Activated naive CD8-positive, alpha-beta T cell treated with anti-CD3 and anti-CD28 coated beads, Interleukin-2, amount 50 U/mL, for 24 hours (primary cell): ENCODE measurements at regions not wholly inside any gene's neighbourhood (a gene's known extent, or its start where the extent isn't known, plus 50 kb on each side); places are given as distances from the start of the nearest gene placed in this dataset.

ENCODE experiments used
- ATAC-seq: fragments of 150-1000 bp; cut with Tn5 transposase; one replicate; pipeline ENCODE4 v1.10.0; 2021
- DNase-seq: peaks from one replicate; pipeline ENCODE4 v3.0.0; 2021
- H3K27ac Mint-ChIP-seq: one replicate; pipeline ENCODE4 v1.8.0; 2021; ENCODE audit warnings: mild to moderate bottlenecking, mixed read lengths
- H3K27me3 Mint-ChIP-seq: one replicate; pipeline ENCODE4 v1.8.0; 2021; ENCODE audit warnings: mixed read lengths
- H3K36me3 Mint-ChIP-seq: one replicate; pipeline ENCODE4 v1.8.0; 2021; ENCODE audit warnings: low read depth, mixed read lengths
- H3K4me1 Mint-ChIP-seq: one replicate; pipeline ENCODE4 v1.8.0; 2021; ENCODE audit warnings: mixed read lengths
- H3K4me3 Mint-ChIP-seq: one replicate; pipeline ENCODE4 v1.8.0; 2021; ENCODE audit warnings: mild to moderate bottlenecking, moderate library complexity, mixed read lengths
- H3K9me3 Mint-ChIP-seq: one replicate; pipeline ENCODE4 v1.8.0; 2021; ENCODE audit warnings: mixed read lengths

GRCh38 chrX:107502316-107502715, 52.9 kb downstream of the FRMPD3 start:
- H3K4me1 Mint-ChIP-seq, result no peaks in the 10 kb centered on the region
- H3K27me3 Mint-ChIP-seq, result peaks cover 21% of the 10 kb centered on the region
- no peaks in the 10 kb centered on the region for H3K36me3 Mint-ChIP-seq
- H3K27ac Mint-ChIP-seq, result no peak overlapping the region
- no peaks in the 10 kb centered on the region for H3K9me3 Mint-ChIP-seq
- ATAC-seq (no peak), DNase-seq (no peak)
- H3K4me3 Mint-ChIP-seq, result no peak overlapping the region

GRCh38 chrX:107504006-107504405, 54.6 kb downstream of the FRMPD3 start:
- H3K36me3 Mint-ChIP-seq, result no peaks in the 10 kb centered on the region
- ATAC-seq (no peak), DNase-seq (no peak)
- H3K4me1 Mint-ChIP-seq, result no peaks in the 10 kb centered on the region
- no peaks in the 10 kb centered on the region for H3K9me3 Mint-ChIP-seq
- no peak overlapping the region for H3K27ac Mint-ChIP-seq
- H3K27me3 Mint-ChIP-seq, result peaks cover 35% of the 10 kb centered on the region
- H3K4me3 Mint-ChIP-seq, result no peak overlapping the region

GRCh38 chrX:107505223-107505622, 55.8 kb downstream of the FRMPD3 start:
- Mint-ChIP-seq H3K4me3 (no peak overlapping the region), H3K27me3 (peaks cover 35% of the 10 kb centered on the region)
- ATAC-seq, result no peak

GRCh38 chrX:107506596-107507031, 57.2 kb downstream of the FRMPD3 start:
- peaks cover 35% of the 10 kb centered on the region for H3K27me3 Mint-ChIP-seq
- no peaks in the 10 kb centered on the region for H3K36me3 Mint-ChIP-seq
- no peaks in the 10 kb centered on the region for H3K9me3 Mint-ChIP-seq
- no peak for DNase-seq
- no peak for ATAC-seq
- no peaks in the 10 kb centered on the region for H3K4me1 Mint-ChIP-seq
- no peak overlapping the region for H3K4me3 Mint-ChIP-seq
- no peak overlapping the region for H3K27ac Mint-ChIP-seq

More at GRCh38 chrX:107505223-107505622, 55.8 kb downstream of the FRMPD3 start:
- Mint-ChIP-seq H3K27ac (no peak overlapping the region), H3K9me3 (no peaks in the 10 kb centered on the region), H3K4me1 (no peaks in the 10 kb centered on the region), H3K36me3 (no peaks in the 10 kb centered on the region)
- no peak for DNase-seq

- peak overlapping the region; percentile 40 for H3K4me3 Mint-ChIP-seq
These were observed 57.8 kb downstream of the FRMPD3 start for GRCh38 chrX:107507093-107507743.

GRCh38 chrX:107507744-107508117, 58.3 kb downstream of the FRMPD3 start:
- Mint-ChIP-seq H3K36me3 (no peaks in the 10 kb centered on the region), H3K4me1 (no peaks in the 10 kb centered on the region), H3K9me3 (no peaks in the 10 kb centered on the region), H3K4me3 (no peak overlapping the region), H3K27me3 (peaks cover 33% of the 10 kb centered on the region), H3K27ac (no peak overlapping the region)
- DNase-seq (no peak), ATAC-seq (no peak)

More at GRCh38 chrX:107507093-107507743, 57.8 kb downstream of the FRMPD3 start:
- ATAC-seq, result no peak
- H3K9me3 Mint-ChIP-seq, result no peaks in the 10 kb centered on the region
- H3K4me1 Mint-ChIP-seq, result no peaks in the 10 kb centered on the region
- peaks cover 33% of the 10 kb centered on the region for H3K27me3 Mint-ChIP-seq
- H3K36me3 Mint-ChIP-seq, result no peaks in the 10 kb centered on the region
- H3K27ac Mint-ChIP-seq, result no peak overlapping the region
- DNase-seq, result no peak

- H3K27me3 Mint-ChIP-seq, result peaks cover 29% of the 10 kb centered on the region
- no peaks in the 10 kb centered on the region for H3K9me3 Mint-ChIP-seq
- H3K4me3 Mint-ChIP-seq, result no peak overlapping the region
- no peak overlapping the region for H3K27ac Mint-ChIP-seq
- no peaks in the 10 kb centered on the region for H3K36me3 Mint-ChIP-seq
- ATAC-seq (no peak), DNase-seq (no peak)
- H3K4me1 Mint-ChIP-seq, result no peaks in the 10 kb centered on the region
These were observed 59.5 kb downstream of the FRMPD3 start for GRCh38 chrX:107508925-107509324.

- Mint-ChIP-seq H3K9me3 (no peaks in the 10 kb centered on the region), H3K36me3 (no peaks in the 10 kb centered on the region), H3K4me3 (no peak overlapping the region), H3K4me1 (no peaks in the 10 kb centered on the region), H3K27ac (no peak overlapping the region), H3K27me3 (peaks cover 14% of the 10 kb centered on the region)
- ATAC-seq (no peak), DNase-seq (no peak)
These were observed 65.5 kb downstream of the FRMPD3 start for GRCh38 chrX:107514944-107515343.

- Mint-ChIP-seq H3K4me3 (no peak overlapping the region), H3K27me3 (peaks cover 10% of the 10 kb centered on the region), H3K4me1 (no peaks in the 10 kb centered on the region), H3K27ac (no peak overlapping the region), H3K36me3 (no peaks in the 10 kb centered on the region), H3K9me3 (no peaks in the 10 kb centered on the region)
- ATAC-seq (no peak), DNase-seq (no peak)
These were observed 72.6 kb downstream of the FRMPD3 start for GRCh38 chrX:107521877-107522586.

GRCh38 chrX:107522901-107523300, 73.4 kb downstream of the FRMPD3 start:
- H3K9me3 Mint-ChIP-seq, result no peaks in the 10 kb centered on the region
- no peak overlapping the region for H3K27ac Mint-ChIP-seq
- H3K27me3 Mint-ChIP-seq, result peaks cover 5% of the 10 kb centered on the region
- no peak overlapping the region for H3K4me3 Mint-ChIP-seq
- no peaks in the 10 kb centered on the region for H3K36me3 Mint-ChIP-seq
- no peaks in the 10 kb centered on the region for H3K4me1 Mint-ChIP-seq
- no peak for ATAC-seq
- no peak for DNase-seq

- ATAC-seq (no peak), DNase-seq (no peak)
- Mint-ChIP-seq H3K4me1 (no peaks in the 10 kb centered on the region), H3K9me3 (no peaks in the 10 kb centered on the region), H3K36me3 (no peaks in the 10 kb centered on the region), H3K27me3 (no peaks in the 10 kb centered on the region), H3K27ac (no peak overlapping the region), H3K4me3 (no peak overlapping the region)
These were observed 76.7 kb downstream of the FRMPD3 start for GRCh38 chrX:107526141-107526540.

- no peak for ATAC-seq
- no peaks in the 10 kb centered on the region for H3K4me1 Mint-ChIP-seq
- DNase-seq, result no peak
- H3K4me3 Mint-ChIP-seq, result no peak overlapping the region
- H3K27me3 Mint-ChIP-seq, result peaks cover 2% of the 10 kb centered on the region
- no peak overlapping the region for H3K27ac Mint-ChIP-seq
- no peaks in the 10 kb centered on the region for H3K36me3 Mint-ChIP-seq
- H3K9me3 Mint-ChIP-seq, result no peaks in the 10 kb centered on the region
These were observed 80.7 kb downstream of the FRMPD3 start for GRCh38 chrX:107530141-107530540.

- peak; percentile 27 for DNase-seq
- peak; percentile 61 for ATAC-seq
- H3K36me3 Mint-ChIP-seq, result no peaks in the 10 kb centered on the region
- H3K27ac Mint-ChIP-seq, result no peak overlapping the region
- no peaks in the 10 kb centered on the region for H3K9me3 Mint-ChIP-seq
- peaks cover 8% of the 10 kb centered on the region for H3K27me3 Mint-ChIP-seq
- H3K4me3 Mint-ChIP-seq, result no peak overlapping the region
- no peaks in the 10 kb centered on the region for H3K4me1 Mint-ChIP-seq
These were observed 88.4 kb downstream of the FRMPD3 start for GRCh38 chrX:107537815-107538214.

- H3K36me3 Mint-ChIP-seq, result no peaks in the 10 kb centered on the region
- H3K27me3 Mint-ChIP-seq, result peaks cover 6% of the 10 kb centered on the region
- DNase-seq (no peak), ATAC-seq (no peak)
- no peaks in the 10 kb centered on the region for H3K9me3 Mint-ChIP-seq
- H3K27ac Mint-ChIP-seq, result no peak overlapping the region
- no peaks in the 10 kb centered on the region for H3K4me1 Mint-ChIP-seq
- no peak overlapping the region for H3K4me3 Mint-ChIP-seq
These were observed 87.1 kb upstream of the PRPS1 start for GRCh38 chrX:107541244-107541643.

GRCh38 chrX:107542040-107542439, 86.3 kb upstream of the PRPS1 start:
- H3K36me3 Mint-ChIP-seq, result no peaks in the 10 kb centered on the region
- DNase-seq (no peak), ATAC-seq (no peak)
- no peaks in the 10 kb centered on the region for H3K9me3 Mint-ChIP-seq
- H3K4me1 Mint-ChIP-seq, result no peaks in the 10 kb centered on the region
- H3K27ac Mint-ChIP-seq, result no peak overlapping the region
- H3K4me3 Mint-ChIP-seq, result no peak overlapping the region
- peaks cover 4% of the 10 kb centered on the region for H3K27me3 Mint-ChIP-seq
